OCI-LY1 (cell line): ENCODE measurements at regions not wholly inside any gene's neighbourhood (a gene's known extent, or its start where the extent isn't known, plus 50 kb on each side); places are given as distances from the start of the nearest gene placed in this dataset.
"Not testable (repeated sequence)": the region's sequence is repeated elsewhere in the genome, so short reads cannot be mapped to it uniquely, and the experiment has no call there.

Experiments used
- EZH2 ChIP-seq: fragments of 200-600 bp; sonication (generic), shearing (Covaris generic); IDR thresholded peaks from 2 replicates; pipeline ENCODE4 v1.8.0; 2017; ENCODE audit warnings: borderline replicate concordance, mixed run types, mild to moderate bottlenecking, antibody characterized with exemption, low read length, moderate library complexity, mixed read lengths
- TF ChIP-seq, protein P1 (sequence below): fragments of 200-600 bp; sonication (generic), shearing (Covaris generic); IDR thresholded peaks from 2 replicates; pipeline ENCODE4 v1.5.1; 2017; ENCODE audit warnings: mild to moderate bottlenecking, antibody characterized with exemption, low read length, moderate library complexity, mixed read lengths

DNA sequence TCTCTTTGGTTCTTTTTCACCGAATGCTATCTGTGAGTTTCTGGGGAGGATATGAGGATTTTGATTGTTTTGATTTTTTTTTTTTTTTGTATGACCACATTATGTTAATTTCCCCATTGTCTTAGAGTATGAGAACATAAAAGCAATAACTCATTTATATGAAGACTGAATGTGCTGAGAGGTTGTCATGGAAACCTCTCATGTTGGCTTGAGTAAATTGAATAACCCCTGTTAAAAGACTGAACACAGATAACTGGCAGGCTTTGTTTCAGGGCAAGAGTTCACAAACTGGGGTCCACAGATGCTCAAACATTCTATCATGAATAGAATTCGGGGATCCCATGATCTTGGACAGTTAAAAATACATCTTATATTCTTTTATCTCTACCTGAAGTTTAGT lies 129.4 kb downstream of the NPIPA7 start:
- TF ChIP-seq, protein P1, sequence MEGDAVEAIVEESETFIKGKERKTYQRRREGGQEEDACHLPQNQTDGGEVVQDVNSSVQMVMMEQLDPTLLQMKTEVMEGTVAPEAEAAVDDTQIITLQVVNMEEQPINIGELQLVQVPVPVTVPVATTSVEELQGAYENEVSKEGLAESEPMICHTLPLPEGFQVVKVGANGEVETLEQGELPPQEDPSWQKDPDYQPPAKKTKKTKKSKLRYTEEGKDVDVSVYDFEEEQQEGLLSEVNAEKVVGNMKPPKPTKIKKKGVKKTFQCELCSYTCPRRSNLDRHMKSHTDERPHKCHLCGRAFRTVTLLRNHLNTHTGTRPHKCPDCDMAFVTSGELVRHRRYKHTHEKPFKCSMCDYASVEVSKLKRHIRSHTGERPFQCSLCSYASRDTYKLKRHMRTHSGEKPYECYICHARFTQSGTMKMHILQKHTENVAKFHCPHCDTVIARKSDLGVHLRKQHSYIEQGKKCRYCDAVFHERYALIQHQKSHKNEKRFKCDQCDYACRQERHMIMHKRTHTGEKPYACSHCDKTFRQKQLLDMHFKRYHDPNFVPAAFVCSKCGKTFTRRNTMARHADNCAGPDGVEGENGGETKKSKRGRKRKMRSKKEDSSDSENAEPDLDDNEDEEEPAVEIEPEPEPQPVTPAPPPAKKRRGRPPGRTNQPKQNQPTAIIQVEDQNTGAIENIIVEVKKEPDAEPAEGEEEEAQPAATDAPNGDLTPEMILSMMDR = not testable (repeated sequence)
- not testable (repeated sequence) for TF ChIP-seq EZH2
